SK-N-DZ (cell line): ENCODE measurements at regions not wholly inside any gene's neighbourhood (a gene's known extent, or its start where the extent isn't known, plus 50 kb on each side); places are given as distances from the start of the nearest gene placed in this dataset.
"Not testable (repeated sequence)": the region's sequence is repeated elsewhere in the genome, so short reads cannot be mapped to it uniquely, and the experiment has no call there.

Experiments
- DNase-seq: peaks from one replicate; pipeline ENCODE4 v3.0.0-alpha.2; 2015; ENCODE audit warnings: low spot score

DNA sequence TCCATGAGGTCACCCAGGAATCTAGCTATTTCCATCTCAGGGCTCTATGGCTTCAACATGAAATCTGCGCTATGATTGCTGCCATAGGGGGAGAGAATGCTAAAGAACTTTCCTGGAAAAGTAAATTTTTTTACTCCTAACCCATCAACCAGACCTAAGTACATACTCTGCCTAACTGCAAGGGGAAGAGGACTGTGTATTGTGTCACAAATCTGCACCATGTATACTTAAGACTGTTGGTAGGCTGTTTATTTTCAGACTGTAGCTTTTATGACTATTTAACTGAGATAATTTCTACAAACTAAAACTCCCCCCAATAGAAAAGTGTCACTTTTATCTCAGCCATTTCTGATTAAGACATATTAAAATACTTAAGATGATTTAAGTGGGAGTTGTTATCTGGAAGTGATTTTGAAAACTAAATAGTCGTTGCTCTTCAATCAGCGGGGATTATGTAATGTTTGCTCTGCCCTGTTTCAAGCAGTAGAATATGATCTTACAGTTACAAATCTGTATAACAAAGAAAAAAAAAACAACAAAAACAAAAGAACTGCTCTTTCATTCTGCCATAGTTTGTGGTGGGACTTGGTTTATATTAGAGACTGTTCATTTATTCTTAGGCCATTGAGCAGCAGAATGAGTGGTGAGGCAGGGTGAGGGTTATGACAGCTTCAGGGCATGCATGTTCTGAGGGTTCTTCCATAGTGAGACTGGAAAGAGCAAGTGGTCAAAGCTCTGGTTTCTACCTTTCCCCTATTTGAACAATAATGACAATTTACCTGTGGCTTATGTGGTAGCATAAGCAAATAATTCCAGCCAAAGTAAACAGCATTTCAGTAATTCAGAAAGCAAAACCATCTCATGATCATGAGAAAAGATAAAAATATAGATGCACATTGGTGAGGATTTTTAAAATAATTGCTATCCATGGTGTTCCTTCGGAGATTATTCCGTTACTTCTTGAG, 126.3 kb upstream of the CEP162 start:
- DNase-seq: no peak

DNA sequence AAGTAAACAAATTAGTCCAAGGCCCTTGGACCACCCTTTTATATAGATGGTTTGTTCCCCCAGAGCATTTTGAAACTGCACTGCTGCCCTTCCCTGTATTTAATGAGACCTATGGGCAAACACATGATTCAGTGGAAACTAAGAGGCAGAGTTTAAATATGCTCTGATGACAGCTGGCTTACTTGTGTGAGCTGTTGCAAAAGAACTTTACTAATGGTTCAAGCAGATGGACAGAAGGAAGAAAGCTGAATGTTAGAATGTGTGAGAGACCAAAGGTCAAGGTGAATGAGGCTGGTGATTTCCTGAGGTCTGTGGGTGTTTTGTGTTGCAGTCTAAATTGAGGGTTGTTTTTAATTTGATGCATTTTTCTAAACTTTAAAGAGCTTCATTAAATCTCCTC, 123.0 kb upstream of the CEP162 start:
- no peak for DNase-seq

DNA sequence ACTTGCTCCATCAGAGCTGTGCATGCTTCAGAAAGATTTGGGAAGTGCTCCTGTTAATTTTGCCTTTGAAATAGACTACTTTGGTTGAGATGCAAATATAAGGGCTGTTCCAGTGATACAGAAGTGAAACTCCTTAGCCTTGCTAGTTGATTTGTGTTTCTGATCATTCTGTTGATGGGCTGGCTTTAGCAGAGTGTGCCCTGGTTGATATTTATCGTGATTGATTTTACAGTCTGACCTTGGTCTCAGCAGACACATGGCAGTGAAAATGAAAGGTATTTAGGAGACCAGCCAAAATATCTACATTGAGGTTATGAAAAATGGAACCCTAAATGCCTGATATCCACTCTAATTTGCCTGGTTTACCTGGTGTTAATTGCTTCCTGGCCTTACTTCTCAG, 122.1 kb upstream of the CEP162 start:
- DNase-seq: no peak

DNA sequence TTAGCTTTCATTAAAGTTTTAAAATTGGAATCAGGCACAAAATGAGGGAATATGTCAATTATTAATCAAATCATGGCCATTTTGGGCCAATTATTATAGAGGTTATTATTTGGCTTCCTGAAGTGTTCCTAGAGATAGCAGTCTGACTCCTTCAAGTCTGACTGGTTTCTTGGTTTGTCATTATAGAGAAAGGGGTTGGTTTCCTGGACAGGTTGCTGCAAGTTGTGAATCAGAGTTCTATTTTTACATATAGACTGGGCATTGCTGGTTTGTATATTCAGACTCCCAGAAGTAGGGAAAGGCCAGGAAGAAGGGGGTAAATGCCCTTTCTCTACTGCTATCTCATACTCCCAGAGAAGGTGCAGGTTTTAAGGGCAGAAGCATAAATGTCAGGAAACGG, 121.4 kb upstream of the CEP162 start:
- no peak for DNase-seq

DNA sequence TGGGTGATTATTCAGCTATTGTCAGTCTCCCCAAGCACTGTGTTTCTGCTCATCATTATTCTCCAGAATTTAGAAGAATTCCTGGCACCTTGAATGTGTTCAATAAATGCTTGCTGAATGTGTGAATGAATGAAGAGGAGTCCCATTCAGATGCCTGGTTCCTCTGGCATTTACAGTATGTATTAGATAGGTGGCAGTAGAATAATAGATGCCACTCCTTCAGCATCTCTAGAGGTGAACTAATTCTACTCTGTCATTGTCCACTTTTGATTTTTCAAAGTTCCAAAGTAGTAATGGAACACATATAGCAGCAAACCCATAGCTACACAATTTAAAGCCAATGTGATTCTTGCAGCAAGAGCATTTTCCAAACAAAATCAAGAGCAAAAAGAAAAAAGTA, 118.9 kb upstream of the CEP162 start:
- no peak for DNase-seq

DNA sequence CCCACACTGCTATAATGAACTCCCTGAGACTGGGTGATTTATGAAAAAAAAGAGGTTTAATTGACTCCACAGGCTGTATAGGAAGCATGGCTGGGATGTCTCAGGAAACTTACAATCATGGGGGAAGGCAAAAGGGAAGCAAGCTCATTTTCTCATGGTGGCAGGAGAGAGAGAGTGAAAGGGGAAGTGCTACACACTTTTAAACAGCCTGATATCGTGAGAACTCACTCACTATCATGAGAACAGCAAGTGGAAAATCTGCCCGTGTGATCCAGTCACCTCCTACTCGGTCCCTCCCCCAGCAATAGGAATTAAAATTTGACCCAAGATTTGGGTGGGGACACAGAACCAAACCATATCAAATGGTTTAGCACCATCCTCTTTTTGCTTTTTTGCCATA, 116.6 kb upstream of the CEP162 start:
- no peak for DNase-seq

DNA sequence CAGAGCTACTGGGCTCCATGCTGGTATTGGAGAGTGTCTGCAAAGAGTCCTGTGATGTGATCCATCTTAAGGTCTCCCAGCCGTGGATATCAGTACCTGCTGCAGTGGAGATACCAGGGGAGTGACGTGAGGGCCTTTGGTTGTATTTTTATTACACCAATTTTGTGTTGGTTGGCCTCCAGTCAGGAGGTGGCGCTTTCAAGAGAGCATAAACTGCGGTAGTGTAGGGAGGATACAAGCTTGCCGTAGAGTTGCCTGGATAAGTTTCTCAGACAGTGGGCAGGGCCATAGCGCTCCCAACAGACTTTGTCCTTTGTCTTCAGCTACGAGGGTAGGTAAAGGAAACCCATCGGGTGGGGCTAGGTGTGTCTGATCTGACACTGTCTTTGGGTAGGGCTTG, 113.0 kb upstream of the CEP162 start:
- no peak for DNase-seq

DNA sequence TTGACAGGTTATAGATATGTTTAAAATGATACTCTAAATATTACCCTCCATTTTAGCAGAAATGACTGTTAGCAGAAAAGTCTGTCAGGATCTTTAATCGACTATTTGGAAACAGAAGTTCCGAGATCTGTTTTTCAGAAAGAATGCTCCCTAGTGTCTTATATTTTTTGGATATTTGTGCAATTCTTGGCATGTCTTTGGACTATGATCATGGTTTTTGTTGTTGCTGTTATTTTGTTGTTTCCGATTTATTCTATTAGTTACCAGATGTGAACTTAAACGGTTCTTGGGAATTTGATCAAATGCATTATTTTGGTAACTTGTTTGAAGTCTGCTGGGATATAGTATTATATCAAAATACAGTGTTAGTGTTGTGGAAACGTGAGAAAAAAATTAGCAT, 106.4 kb upstream of the CEP162 start:
- no peak for DNase-seq

DNA sequence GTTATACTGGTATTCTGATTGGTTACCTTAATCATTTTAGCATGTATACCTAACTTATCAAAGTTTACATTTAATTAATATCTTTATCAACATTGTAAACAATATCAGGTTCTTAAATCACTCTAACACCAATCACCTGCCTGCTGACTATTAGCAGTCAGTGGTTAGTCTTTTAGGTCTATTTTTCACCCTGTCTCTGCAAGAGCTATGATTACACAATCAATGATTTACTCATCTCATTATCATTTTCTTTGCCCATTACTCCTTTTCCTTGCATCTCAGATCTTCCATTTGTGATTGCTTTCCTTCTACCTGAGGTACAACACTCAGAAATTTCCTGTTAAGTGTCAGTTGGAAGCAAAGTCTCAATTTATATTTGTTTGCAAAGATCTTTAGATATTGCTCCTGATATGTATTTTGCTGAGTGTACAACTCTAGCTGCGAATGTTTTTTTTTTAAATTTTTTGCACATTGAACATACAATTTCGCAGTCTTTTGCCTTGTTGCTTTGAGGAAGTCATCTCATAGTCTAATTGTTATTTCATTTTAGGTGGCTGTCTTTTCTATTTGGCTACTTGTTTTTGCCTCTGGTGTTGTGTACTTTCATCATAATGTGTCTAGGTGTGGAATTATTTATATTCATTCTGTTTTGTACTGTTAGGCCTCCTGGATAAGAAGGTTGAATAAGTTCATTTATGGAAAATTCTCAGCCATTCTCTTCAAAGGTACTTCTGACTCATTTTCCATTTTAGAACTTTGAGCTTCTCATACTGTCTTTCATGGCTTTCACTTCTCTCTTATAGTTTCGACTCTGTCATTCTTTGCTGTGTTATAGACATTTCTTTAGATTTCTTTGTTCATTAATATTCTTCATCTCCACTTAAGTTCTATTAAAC, 104.9 kb upstream of the CEP162 start:
- DNase-seq: no peak

DNA sequence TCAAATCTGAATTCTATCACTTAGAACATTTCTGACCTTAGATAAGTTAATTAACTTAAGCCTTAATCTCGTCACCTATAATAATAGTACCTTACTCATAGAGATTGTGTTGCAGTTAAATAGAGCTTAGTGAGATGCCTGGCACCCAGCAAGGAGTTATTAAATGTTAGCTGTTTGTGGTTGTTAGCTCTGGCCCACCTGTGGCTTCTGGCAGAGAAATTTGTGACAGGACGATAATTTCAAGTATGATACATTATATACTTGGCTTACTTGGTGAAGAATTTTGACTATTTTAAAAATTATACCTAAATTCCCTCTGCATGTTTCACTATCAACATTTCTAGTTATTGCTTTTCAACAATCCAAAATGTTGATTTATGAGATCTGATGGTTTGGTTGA, 102.9 kb upstream of the CEP162 start:
- no peak for DNase-seq

DNA sequence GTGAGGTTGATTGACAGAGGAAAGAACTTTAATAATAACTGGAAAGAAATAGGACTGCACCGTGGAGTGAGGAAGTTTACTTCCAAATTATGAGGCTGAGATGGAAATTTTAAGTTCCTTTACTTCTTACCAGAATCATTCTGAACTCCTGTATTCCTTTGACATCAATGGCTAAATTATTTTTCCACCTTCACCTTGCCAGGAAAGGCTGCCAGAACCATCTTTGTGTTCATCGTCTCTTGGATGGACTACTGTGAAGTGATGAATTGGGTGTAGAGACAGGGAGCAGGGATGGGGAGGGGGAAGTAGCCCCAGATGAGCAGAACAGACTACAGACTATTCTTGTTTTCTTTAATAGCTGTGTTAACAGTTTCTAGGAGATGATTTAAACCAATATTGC, 102.1 kb upstream of the CEP162 start:
- DNase-seq: no peak

DNA sequence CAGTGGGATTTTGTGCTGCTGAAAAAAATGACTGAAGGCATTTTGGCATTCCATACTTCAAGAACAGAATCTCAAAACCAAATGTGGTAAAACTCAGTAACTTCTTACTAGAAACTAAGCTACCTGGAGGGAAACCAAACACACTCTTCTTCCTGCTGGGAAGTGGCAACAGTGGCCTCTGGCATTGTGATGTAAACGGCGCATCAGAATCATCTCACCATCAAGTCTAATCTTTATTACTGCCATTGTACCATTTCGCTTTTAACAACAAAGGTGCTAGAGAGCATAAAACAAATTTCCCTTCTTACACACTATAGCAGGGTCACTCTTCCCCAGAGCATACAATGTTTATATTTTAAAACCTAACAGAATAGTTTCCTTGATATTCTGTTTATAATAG, 101.6 kb upstream of the CEP162 start:
- DNase-seq: no peak

DNA sequence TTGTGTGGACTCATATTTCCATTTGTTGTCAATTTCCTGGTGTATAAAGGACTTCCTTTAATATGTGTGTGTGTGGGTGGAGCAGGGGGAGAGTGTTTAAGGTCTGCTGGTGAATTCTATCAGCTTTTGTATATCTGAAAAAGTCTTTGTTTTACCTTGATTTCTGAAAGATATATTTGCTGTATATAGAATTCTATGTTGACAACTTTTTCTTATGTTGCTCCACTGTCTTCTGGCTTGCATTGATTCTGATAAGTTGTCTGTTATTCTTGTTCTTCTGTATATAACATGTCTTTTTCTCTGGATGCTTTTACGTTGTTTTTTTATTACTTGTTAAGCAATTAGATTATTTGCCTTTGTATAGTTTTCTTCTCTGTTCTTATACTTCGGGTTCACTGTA, 90.0 kb upstream of the CEP162 start:
- DNase-seq: no peak

DNA sequence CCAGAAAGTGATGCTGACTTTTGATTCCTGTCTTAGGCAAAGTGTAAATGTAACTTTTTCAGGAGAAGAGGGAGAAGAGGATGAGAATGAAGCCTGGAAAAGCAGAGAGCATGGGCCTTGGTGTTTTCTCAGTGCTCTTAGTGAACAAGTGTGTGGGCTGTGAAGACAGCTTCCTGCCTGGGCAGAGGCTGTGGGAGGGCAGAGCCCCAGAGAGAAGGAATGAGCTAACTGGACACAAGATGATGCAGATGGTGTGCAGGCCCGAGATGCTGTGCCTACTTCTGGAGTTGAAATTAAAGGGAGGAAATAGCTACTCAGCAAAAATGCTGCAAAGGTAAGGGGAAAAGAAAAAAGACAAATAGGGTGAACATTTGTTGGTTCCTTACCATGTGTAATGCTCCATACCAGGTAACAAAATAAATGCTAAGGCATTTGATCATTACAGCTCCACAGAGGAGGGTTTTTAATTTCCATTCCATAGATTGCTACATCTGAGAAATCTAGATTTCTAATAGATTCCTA, 87.0 kb upstream of the CEP162 start:
- no peak for DNase-seq

DNA sequence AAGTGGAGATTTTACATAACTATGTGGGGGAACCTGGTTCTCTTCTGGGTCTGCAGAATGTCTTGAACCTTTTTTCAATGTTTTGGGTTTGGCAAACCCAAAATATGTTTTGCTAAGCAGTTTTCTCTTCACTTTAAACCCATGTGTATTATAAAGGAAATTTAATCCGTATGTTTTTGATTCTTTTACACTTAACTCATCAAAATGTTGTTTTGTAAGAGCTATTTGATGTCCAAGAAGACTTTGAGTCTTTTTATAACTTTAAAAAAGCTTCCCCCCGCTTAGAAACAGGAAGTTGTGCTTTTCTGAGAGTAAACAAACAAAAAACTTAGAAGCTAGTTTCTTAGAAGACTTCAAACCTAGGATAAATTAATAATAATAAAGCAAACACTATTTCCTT, 81.9 kb upstream of the CEP162 start:
- no peak for DNase-seq

DNA sequence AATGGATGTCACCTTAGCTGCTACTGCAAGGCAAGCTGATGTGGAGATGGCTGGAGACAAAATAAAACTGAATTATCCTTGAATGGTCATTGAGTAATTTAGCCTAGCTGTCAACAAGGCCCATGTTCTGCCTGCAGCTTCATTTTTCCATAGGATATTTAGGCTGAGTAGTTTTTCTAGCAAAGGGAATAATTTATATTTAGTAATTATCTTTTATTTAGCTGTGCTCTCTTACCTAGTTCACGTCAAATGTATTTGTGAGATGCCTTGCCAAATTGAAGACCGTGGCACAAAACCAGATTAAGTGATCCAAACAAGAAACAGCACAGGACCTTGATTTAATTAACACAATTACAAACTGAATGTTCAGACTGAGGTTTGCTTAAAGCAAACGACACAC, 77.4 kb upstream of the CEP162 start:
- peak; percentile 91 for DNase-seq

DNA sequence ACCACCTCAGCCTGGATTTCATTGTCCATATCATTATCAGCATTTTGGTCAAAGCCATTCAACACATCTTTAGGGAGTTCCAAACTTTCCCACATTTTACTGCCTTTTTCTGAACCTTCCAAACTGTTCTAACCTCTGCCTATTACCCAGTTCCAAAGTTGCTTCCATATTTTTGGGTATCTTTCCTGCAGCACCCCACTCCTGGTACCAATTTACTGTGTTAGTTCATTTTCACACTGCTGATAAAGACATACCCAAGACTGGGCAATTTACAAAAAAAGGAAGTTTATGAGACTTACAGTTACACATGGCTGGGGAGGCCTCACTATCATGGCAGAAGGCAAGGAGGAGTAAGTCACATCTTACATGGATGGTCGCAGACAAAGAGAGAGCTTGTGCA, 63.6 kb upstream of the CEP162 start:
- DNase-seq: not testable (repeated sequence)

DNA sequence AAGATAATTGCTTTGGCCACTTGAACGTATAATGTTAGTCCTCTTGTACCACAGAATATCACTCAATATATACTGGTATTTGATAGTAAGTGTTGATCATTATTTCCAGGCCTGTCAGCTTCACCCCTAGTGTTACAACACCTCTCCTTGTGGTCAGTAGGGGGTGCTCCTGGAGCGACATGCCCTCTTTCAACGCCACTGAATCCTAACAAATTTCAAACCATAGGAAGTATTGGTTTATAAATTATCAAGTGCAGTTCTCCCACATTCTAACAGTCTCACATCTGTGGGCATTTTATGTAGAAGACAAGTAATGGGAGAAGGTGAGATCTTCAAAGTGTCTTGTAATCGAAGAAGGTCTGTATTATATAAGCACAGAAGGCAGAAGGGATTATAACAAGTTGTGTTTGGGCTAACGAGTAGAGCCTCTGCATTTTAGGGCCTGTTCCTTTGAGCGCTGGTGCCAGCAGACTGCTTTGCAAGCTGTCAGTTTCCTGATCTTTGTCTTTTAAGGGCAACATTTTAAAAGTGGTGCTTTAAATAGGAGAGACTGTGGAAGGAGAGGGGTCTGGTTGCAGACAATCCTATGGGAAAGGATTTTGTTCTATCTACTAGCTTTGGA, 57.1 kb upstream of the CEP162 start:
- DNase-seq: peak; percentile 14

DNA sequence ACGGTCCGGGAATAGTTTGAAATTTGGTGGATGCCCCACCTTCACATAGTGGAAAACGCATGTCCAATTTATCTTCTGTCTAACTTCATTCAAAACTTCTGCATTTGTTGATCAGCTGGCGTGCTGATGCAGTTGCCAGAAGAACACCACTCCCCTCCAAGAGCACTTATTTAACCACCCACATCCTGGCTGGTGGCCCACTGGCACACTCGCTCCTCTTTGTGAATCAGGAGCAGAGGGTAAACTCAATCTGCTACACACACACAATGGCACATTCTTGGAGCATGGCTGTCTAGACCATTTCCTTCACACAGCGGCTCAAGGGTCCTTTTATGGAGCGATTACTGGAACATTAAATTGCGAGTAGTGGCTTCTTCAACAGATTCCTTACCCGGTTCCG, 55.1 kb upstream of the CEP162 start:
- DNase-seq: no peak

DNA sequence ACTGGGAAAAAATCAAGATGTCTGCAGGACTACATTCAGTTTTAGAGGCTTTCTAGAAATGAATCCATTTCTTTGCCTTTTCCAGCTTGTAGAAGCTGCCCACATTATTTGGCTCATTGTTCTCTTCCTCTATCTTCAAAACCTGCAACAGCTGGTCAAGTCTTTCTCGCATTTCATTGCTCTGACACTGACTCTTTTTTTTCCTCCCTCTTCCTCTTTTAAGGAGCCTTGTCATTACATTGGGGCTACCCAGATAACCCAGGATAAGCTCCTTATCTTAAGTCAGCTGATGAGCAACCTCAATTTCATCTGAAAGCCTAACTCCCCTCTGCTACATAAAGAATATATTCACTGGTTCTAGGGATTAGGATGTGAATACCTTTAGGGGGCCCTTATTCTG, 53.2 kb upstream of the CEP162 start:
- DNase-seq: no peak

DNA sequence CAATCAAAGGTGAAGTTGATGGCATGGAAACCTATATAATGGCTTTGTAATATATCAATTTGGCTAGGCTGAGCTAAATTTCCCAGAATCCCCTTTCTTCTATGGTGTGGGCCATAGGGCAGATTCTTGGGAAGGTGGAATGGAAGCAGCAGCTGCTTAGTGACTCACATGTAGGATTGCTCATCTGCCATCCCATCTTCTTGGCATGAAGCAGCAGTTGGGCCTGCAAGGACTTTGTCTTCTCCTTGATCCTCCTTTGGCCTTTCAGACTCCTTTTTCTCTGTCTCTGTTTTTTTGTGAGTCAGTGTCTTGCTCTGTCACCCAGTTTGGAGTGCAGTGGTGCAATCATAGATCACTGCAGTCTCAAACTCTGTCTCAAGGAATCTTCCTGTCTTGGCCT, 52.6 kb upstream of the CEP162 start:
- no peak for DNase-seq
